ENCODE measurements at regions not wholly inside any gene's neighbourhood (a gene's known extent, or its start where the extent isn't known, plus 50 kb on each side); places are given as distances from the start of the nearest gene placed in this dataset.

GRCh38 chr10:129413024-129413423 is 54.0 kb upstream of the MGMT start:
- H3K27ac ChIP-seq (ENCODE audit: low read depth in 2 of 2, low read length in 1 of 2), result no peak overlapping the region
- H3K4me3 ChIP-seq (ENCODE audit: low read depth in 2 of 2, low read length in 1 of 2), result no peak overlapping the region
- H3K9me2 ChIP-seq, result no peaks in the 10 kb centered on the region
- no peaks in the 10 kb centered on the region for H3K9me3 ChIP-seq
- H3K36me3 ChIP-seq (replicated peaks in 1 of 2; ENCODE audit: control insufficient read depth in 1 of 2, insufficient read depth in 2 of 2, low read length in 1 of 2), result no peaks in the 10 kb centered on the region
- 38% methylated on average over 6 of the region's 6 CpGs for WGBS (ENCODE audit: low lambda C conversion rate)
- ChIA-PET POLR2A (no interaction called here), CTCF (interaction anchor here (0.6 kb wide), 1 partner anchor 12 kb away, joined by 3 read pairs; no protein-coding TSS in a partner anchor)
- TF ChIP-seq USF2 (IDR thresholded peaks at IDR 0.05; ENCODE audit: borderline replicate concordance, low read depth, low read length) (no peak), GABPA (IDR thresholded peaks at IDR 0.05; ENCODE audit: low read depth) (no peak), RXRA (IDR thresholded peaks at IDR 0.05; ENCODE audit: borderline replicate concordance, low read depth) (no peak), TAF1 (IDR thresholded peaks at IDR 0.05; ENCODE audit: borderline replicate concordance, low read depth, low read length) (no peak), EP300 (IDR thresholded peaks at IDR 0.05; ENCODE audit: borderline replicate concordance in 1 of 2, low read depth in 1 of 2, low read length in 1 of 2) (no peak)
- no peak overlapping the region for H3K9ac ChIP-seq
- H3K79me2 ChIP-seq (ENCODE audit: insufficient read depth), result no peaks in the 10 kb centered on the region
- no peak overlapping the region for H2AFZ ChIP-seq (ENCODE audit: low read depth)
- no peak for DNase-seq
- H3F3A ChIP-seq (replicated peaks; ENCODE audit: insufficient read depth), result no peaks in the 10 kb centered on the region
- H3K4me1 ChIP-seq (ENCODE audit: control insufficient read depth in 1 of 2, insufficient read depth in 2 of 2, low read depth in 1 of 2, low read length in 1 of 2), result no peaks in the 10 kb centered on the region
- H3K4me2 ChIP-seq, result no peak overlapping the region
- H4K20me1 ChIP-seq (ENCODE audit: insufficient read depth), result no peaks in the 10 kb centered on the region
- H3K27me3 ChIP-seq (ENCODE audit: insufficient read depth), result no peaks in the 10 kb centered on the region

- H3F3A ChIP-seq (replicated peaks; ENCODE audit: insufficient read depth), result no peaks in the 10 kb centered on the region
- H2AFZ ChIP-seq (ENCODE audit: low read depth), result no peak overlapping the region
- ChIA-PET CTCF (no interaction called here), POLR2A (no interaction called here)
- 51% methylated on average over 31 of the region's 31 CpGs for WGBS (ENCODE audit: low lambda C conversion rate)
- no peak overlapping the region for H3K4me2 ChIP-seq
- H3K9me2 ChIP-seq, result no peaks in the 10 kb centered on the region
- H3K36me3 ChIP-seq (replicated peaks in 1 of 2; ENCODE audit: control insufficient read depth in 1 of 2, insufficient read depth in 2 of 2, low read length in 1 of 2), result no peaks in the 10 kb centered on the region
- H3K4me1 ChIP-seq (ENCODE audit: control insufficient read depth in 1 of 2, insufficient read depth in 2 of 2, low read depth in 1 of 2, low read length in 1 of 2), result no peaks in the 10 kb centered on the region
- TF ChIP-seq SIN3A (IDR thresholded peaks at IDR 0.05; ENCODE audit: borderline replicate concordance, low read depth, low read length) (no peak), SMC3 (IDR thresholded peaks at IDR 0.05; ENCODE audit: low read depth, low read length) (no peak), ELF1 (IDR thresholded peaks at IDR 0.05) (no peak), RFX5 (IDR thresholded peaks at IDR 0.05; ENCODE audit: low read length) (no peak), IRF3 (IDR thresholded peaks at IDR 0.05; ENCODE audit: low read depth, low read length) (no peak), FOXJ3 (CRISPR knock-in tag; IDR thresholded peaks at IDR 0.05) (no peak), USF1 (IDR thresholded peaks at IDR 0.05; ENCODE audit: borderline replicate concordance, low read depth) (no peak), FOSL2 (IDR thresholded peaks at IDR 0.05; ENCODE audit: borderline replicate concordance, low read depth) (no peak), EZH2phosphoT487 (IDR thresholded peaks at IDR 0.05; ENCODE audit: borderline replicate concordance, low read depth) (no peak), MEF2A (IDR thresholded peaks at IDR 0.05; ENCODE audit: borderline replicate concordance, low read depth) (no peak), RXRA (IDR thresholded peaks at IDR 0.05; ENCODE audit: borderline replicate concordance, low read depth) (no peak), MXI1 (IDR thresholded peaks at IDR 0.05; ENCODE audit: low read depth, low read length) (no peak), TCF12 (IDR thresholded peaks at IDR 0.05) (no peak)
- no peaks in the 10 kb centered on the region for H3K79me2 ChIP-seq (ENCODE audit: insufficient read depth)
- H3K27ac ChIP-seq (ENCODE audit: low read depth in 2 of 2, low read length in 1 of 2), result no peak overlapping the region
- H3K9ac ChIP-seq, result no peak overlapping the region
- no peaks in the 10 kb centered on the region for H3K9me3 ChIP-seq
- no peaks in the 10 kb centered on the region for H3K27me3 ChIP-seq (ENCODE audit: insufficient read depth)
- H4K20me1 ChIP-seq (ENCODE audit: insufficient read depth), result no peaks in the 10 kb centered on the region
- H3K4me3 ChIP-seq (ENCODE audit: low read depth in 2 of 2, low read length in 1 of 2), result no peak overlapping the region
- DNase-seq, result no peak
Observed at GRCh38 chr10:129415215-129416140, 51.6 kb upstream of the MGMT start.
